GM12878 (cell line): ENCODE measurements at regions not wholly inside any gene's neighbourhood (a gene's known extent, or its start where the extent isn't known, plus 50 kb on each side); places are given as distances from the start of the nearest gene placed in this dataset.

Experiments used
- ATAC-seq: fragments of 200-7000 bp; cut with Tn5 transposase; 3 replicates; pipeline ENCODE4 v1.9.1; 2020; ENCODE audit warnings: mild to moderate bottlenecking, moderate library complexity
- BruUV-seq: library from RNA; stranded (reverse); fragments of 400-500 nt; replicated peaks from 2 replicates; lab custom pipeline; 2021; lab: Mats Ljungman, UMichigan
- CTCF ChIA-PET: fragments of 300-600 bp; sonication (Branson Sonifier 250); formaldehyde crosslinking; extraction: SDS; loops from one replicate; lab custom pipeline; 2021; ENCODE audit warnings: inconsistent platforms; lab: Yijun Ruan, JAX
- POLR2A ChIA-PET: fragments of 350-600 bp; formaldehyde crosslinking; extraction: SDS; loops from one replicate; lab custom pipeline; 2021; ENCODE audit warnings: inconsistent platforms; lab: Charles Lee
- RAD21 ChIA-PET: fragments of 300-600 bp; sonication (Branson Sonifier 250); formaldehyde crosslinking; loops from one replicate; lab custom pipeline; 2023; ENCODE audit warnings: antibody characterized with exemption; ENCODE audit not compliant: unreplicated experiment; lab: Charles Lee
- SMC1A ChIA-PET: fragments of 300-600 bp; sonication (Branson Sonifier 250); formaldehyde crosslinking; loops from one replicate; lab custom pipeline; 2023; ENCODE audit not compliant: unreplicated experiment, uncharacterized antibody; lab: Charles Lee
- DNase-seq: peaks from one replicate; pipeline ENCODE4 v3.0.0-alpha.2; 2011; ENCODE audit warnings: low read depth, low spot score
- FAIRE-seq: peaks from 3 replicates; lab custom pipeline; 2011; peaks lifted over from hg19 to GRCh38; lab: Jason Lieb, UNC
- H2AFZ ChIP-seq: 2 replicates; pipeline ENCODE4 v1.6.0; 2011; ENCODE audit warnings: low read depth, low read length, control low read depth; ENCODE audit not compliant: control insufficient read depth
- H3K27ac ChIP-seq: 2 replicates; pipeline ENCODE4 v1.5.1; 2011; ENCODE audit warnings: control low read depth; ENCODE audit not compliant: control insufficient read depth, insufficient read depth
- H3K27me3 ChIP-seq, 2 experiments: replicated peaks in 1 of 2; 2 replicates each; pipeline versions ENCODE4 v1.6.0 to v1.6.1; 2011; ENCODE audit warnings: low read length in 1 of 2; ENCODE audit not compliant: control insufficient read depth in 2 of 2, insufficient read depth in 2 of 2
- H3K36me3 ChIP-seq, 2 experiments: 2 replicates each; pipeline ENCODE4 v1.5.1; 2011; ENCODE audit warnings: low read length in 1 of 2; ENCODE audit not compliant: control insufficient read depth in 2 of 2, insufficient read depth in 2 of 2
- H3K4me1 ChIP-seq: 2 replicates; pipeline ENCODE4 v1.6.1; 2011; ENCODE audit warnings: mild to moderate bottlenecking, low read length, moderate library complexity, mixed read lengths; ENCODE audit not compliant: control insufficient read depth, insufficient read depth
- H3K4me2 ChIP-seq: 2 replicates; pipeline ENCODE4 v1.6.0; 2011; ENCODE audit warnings: control low read depth; ENCODE audit not compliant: control insufficient read depth, insufficient read depth
- H3K4me3 ChIP-seq: fragments of 200-600 bp; sonication (generic); 2 replicates; pipeline ENCODE4 v1.5.1; 2016
- H3K79me2 ChIP-seq: 2 replicates; pipeline ENCODE4 v1.6.0; 2011; ENCODE audit warnings: low read length; ENCODE audit not compliant: control insufficient read depth, insufficient read depth
- H3K9ac ChIP-seq: 2 replicates; pipeline ENCODE4 v1.8.0; 2011; ENCODE audit warnings: low read length, control low read depth, mixed read lengths; ENCODE audit not compliant: control insufficient read depth, insufficient read depth
- H3K9me3 ChIP-seq: replicated peaks from 3 replicates; pipeline ENCODE4 v1.5.1; 2011; ENCODE audit warnings: mild to moderate bottlenecking, low read length; ENCODE audit not compliant: control insufficient read depth, insufficient read depth
- H4K20me1 ChIP-seq: 2 replicates; pipeline ENCODE4 v1.6.0; 2011; ENCODE audit not compliant: control insufficient read depth, insufficient read depth
- CHD1 ChIP-seq: IDR thresholded peaks from 2 replicates; pipeline ENCODE4 v1.6.1; 2012; ENCODE audit warnings: low read depth, low read length, improper control_type of control experiment
- CHD4 ChIP-seq: fragments of 200-600 bp; sonication (generic); IDR thresholded peaks from 2 replicates; pipeline ENCODE4 v1.6.1; 2016; ENCODE audit warnings: mild to moderate bottlenecking
- CREB1 ChIP-seq: IDR thresholded peaks from 2 replicates; pipeline ENCODE4 v1.6.1; 2012; ENCODE audit warnings: low read depth, mild to moderate bottlenecking, inconsistent platforms
- CREM ChIP-seq: IDR thresholded peaks from 2 replicates; pipeline ENCODE4 v1.6.1; 2014; ENCODE audit warnings: antibody characterized with exemption, low read depth
- FOXK2 ChIP-seq: fragments of 450-650 bp; IDR thresholded peaks from 2 replicates; pipeline ENCODE4 v1.6.1; 2017; ENCODE audit warnings: mild to moderate bottlenecking, moderate library complexity
- GABPA ChIP-seq: IDR thresholded peaks from 2 replicates; pipeline ENCODE4 v1.6.1; 2014; ENCODE audit warnings: antibody characterized with exemption, low read depth, mild to moderate bottlenecking, inconsistent platforms
- HDAC6 ChIP-seq: fragments of 200-600 bp; sonication (generic); IDR thresholded peaks from one replicate; pipeline ENCODE4 v1.8.0; 2017; ENCODE audit warnings: antibody characterized with exemption; ENCODE audit not compliant: unreplicated experiment
- NR2C1 ChIP-seq: fragments of 450-650 bp; IDR thresholded peaks from 2 replicates; pipeline ENCODE4 v1.6.1; 2017; ENCODE audit warnings: antibody characterized with exemption, mild to moderate bottlenecking, moderate library complexity
- POLR2AphosphoS2 ChIP-seq: IDR thresholded peaks from 2 replicates; pipeline ENCODE4 v1.6.1; 2011; ENCODE audit warnings: low read depth, mild to moderate bottlenecking, low read length, improper control_type of control experiment, moderate library complexity
- SP1 ChIP-seq: IDR thresholded peaks from one replicate; pipeline ENCODE4 v1.6.1; 2011; ENCODE audit warnings: low read depth, low read length
- STAT3 ChIP-seq: IDR thresholded peaks from 2 replicates; pipeline ENCODE4 v1.6.1; 2011; ENCODE audit warnings: low read depth, low read length, improper control_type of control experiment
- TCF12 ChIP-seq: IDR thresholded peaks from 2 replicates; pipeline ENCODE4 v1.6.1; 2011; ENCODE audit warnings: low read depth, mild to moderate bottlenecking, low read length
- YBX1 ChIP-seq: fragments of 450-650 bp; IDR thresholded peaks from 2 replicates; pipeline ENCODE4 v1.6.1; 2016; ENCODE audit warnings: antibody characterized with exemption
- ZNF217 ChIP-seq: fragments of 450-650 bp; IDR thresholded peaks from 2 replicates; pipeline ENCODE4 v1.6.1; 2017; ENCODE audit warnings: antibody characterized with exemption, mild to moderate bottlenecking
- ZZZ3 ChIP-seq: IDR thresholded peaks from 2 replicates; pipeline ENCODE4 v1.6.1; 2011; ENCODE audit warnings: low read depth; ENCODE audit not compliant: control insufficient read depth, insufficient read length
- WGBS: methylation state at CpG from one replicate; pipeline ENCODE4 v1.1.6; 2016; ENCODE audit warnings: low lambda C conversion rate; ENCODE audit not compliant: insufficient replicate concordance, insufficient coverage; ENCODE audit errors: missing lambda C conversion rate; 5-methylcytosine and 5-hydroxymethylcytosine counted together
- in situ Hi-C: fragments of 300-500 bp; cut with MboI; formaldehyde crosslinking; loops from 9 replicates; pipeline ENCODE4 v1.14.3; 2018; ENCODE audit warnings: mixed read lengths
- intact Hi-C: fragments of 100-400 bp; cut with micrococcal nuclease; formaldehyde crosslinking; loops from one replicate; pipeline ENCODE4 v1.14.2; 2022; ENCODE audit not compliant: unreplicated experiment
- TF ChIP-seq, protein P1 (sequence below): fragments of 450-650 bp; IDR thresholded peaks from 2 replicates; pipeline ENCODE4 v1.6.1; 2017; ENCODE audit warnings: mild to moderate bottlenecking, moderate library complexity
- TF ChIP-seq, protein P2 (sequence below): fragments of 450-650 bp; IDR thresholded peaks from 2 replicates; pipeline ENCODE4 v1.6.1; 2017; ENCODE audit warnings: borderline replicate concordance
- TF ChIP-seq, protein P3 (sequence below): fragments of 450-650 bp; IDR thresholded peaks from 2 replicates; pipeline ENCODE4 v1.6.1; 2017; ENCODE audit warnings: antibody characterized with exemption, mild to moderate bottlenecking, moderate library complexity

DNA sequence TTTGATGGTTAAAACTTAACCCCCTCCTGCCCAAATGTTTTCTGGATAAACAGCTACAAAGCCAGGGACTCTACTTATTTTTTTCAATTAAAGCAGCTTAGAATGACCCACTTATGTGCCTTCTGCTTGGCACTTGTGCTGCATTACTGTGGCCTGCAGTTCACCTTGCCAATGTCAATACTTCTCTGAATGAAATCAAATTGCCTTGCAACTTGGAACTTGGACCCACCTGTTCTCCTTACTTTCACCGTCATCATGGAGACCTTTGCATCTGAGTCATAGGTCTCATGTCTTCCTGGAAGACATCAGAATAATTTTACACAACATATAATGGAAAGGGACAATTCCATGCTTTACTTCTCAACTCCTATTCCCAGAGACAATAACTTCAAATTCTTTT is 92.1 kb upstream of the FHL2 start:
- H3K36me3 ChIP-seq = no peaks in the 10 kb centered on the region
- ChIA-PET RAD21 (no interaction called here), POLR2A (no interaction called here), SMC1A (no interaction called here)
- no peaks in the 10 kb centered on the region for H3K79me2 ChIP-seq
- H3K9me3 ChIP-seq = no peaks in the 10 kb centered on the region
- 85% methylated on average over 1 of the region's 1 CpG for WGBS
- in situ Hi-C loops (no loop called here), intact Hi-C loops (no loop called here)
- H3K4me2 ChIP-seq = no peak overlapping the region
- FAIRE-seq (no peak), DNase-seq (no peak), ATAC-seq (no peak)
- no peak overlapping the region for H3K27ac ChIP-seq
- BruUV-seq = no TSS peak
- H4K20me1 ChIP-seq = no peaks in the 10 kb centered on the region
- H3K4me3 ChIP-seq = no peak overlapping the region
- no peaks in the 10 kb centered on the region; a peak in 1 of 4 replicates for H3K27me3 ChIP-seq
- no peaks in the 10 kb centered on the region for H3K4me1 ChIP-seq
- TF ChIP-seq FOXK2 (no peak), ZNF217 (no peak), CREB1 (no peak), TCF12 (no peak), STAT3 (no peak), YBX1 (no peak), NR2C1 (no peak), GABPA (no peak), CHD4 (no peak), CREM (no peak), POLR2AphosphoS2 (no peak), SP1 (no peak), CHD1 (no peak), HDAC6 (no peak), ZZZ3 (no peak)
- TF ChIP-seq, protein P1, sequence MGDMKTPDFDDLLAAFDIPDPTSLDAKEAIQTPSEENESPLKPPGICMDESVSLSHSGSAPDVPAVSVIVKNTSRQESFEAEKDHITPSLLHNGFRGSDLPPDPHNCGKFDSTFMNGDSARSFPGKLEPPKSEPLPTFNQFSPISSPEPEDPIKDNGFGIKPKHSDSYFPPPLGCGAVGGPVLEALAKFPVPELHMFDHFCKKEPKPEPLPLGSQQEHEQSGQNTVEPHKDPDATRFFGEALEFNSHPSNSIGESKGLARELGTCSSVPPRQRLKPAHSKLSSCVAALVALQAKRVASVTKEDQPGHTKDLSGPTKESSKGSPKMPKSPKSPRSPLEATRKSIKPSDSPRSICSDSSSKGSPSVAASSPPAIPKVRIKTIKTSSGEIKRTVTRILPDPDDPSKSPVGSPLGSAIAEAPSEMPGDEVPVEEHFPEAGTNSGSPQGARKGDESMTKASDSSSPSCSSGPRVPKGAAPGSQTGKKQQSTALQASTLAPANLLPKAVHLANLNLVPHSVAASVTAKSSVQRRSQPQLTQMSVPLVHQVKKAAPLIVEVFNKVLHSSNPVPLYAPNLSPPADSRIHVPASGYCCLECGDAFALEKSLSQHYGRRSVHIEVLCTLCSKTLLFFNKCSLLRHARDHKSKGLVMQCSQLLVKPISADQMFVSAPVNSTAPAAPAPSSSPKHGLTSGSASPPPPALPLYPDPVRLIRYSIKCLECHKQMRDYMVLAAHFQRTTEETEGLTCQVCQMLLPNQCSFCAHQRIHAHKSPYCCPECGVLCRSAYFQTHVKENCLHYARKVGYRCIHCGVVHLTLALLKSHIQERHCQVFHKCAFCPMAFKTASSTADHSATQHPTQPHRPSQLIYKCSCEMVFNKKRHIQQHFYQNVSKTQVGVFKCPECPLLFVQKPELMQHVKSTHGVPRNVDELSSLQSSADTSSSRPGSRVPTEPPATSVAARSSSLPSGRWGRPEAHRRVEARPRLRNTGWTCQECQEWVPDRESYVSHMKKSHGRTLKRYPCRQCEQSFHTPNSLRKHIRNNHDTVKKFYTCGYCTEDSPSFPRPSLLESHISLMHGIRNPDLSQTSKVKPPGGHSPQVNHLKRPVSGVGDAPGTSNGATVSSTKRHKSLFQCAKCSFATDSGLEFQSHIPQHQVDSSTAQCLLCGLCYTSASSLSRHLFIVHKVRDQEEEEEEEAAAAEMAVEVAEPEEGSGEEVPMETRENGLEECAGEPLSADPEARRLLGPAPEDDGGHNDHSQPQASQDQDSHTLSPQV = no peak
- TF ChIP-seq, protein P2, sequence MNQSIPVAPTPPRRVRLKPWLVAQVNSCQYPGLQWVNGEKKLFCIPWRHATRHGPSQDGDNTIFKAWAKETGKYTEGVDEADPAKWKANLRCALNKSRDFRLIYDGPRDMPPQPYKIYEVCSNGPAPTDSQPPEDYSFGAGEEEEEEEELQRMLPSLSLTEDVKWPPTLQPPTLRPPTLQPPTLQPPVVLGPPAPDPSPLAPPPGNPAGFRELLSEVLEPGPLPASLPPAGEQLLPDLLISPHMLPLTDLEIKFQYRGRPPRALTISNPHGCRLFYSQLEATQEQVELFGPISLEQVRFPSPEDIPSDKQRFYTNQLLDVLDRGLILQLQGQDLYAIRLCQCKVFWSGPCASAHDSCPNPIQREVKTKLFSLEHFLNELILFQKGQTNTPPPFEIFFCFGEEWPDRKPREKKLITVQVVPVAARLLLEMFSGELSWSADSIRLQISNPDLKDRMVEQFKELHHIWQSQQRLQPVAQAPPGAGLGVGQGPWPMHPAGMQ = no peak
- TF ChIP-seq, protein P3, sequence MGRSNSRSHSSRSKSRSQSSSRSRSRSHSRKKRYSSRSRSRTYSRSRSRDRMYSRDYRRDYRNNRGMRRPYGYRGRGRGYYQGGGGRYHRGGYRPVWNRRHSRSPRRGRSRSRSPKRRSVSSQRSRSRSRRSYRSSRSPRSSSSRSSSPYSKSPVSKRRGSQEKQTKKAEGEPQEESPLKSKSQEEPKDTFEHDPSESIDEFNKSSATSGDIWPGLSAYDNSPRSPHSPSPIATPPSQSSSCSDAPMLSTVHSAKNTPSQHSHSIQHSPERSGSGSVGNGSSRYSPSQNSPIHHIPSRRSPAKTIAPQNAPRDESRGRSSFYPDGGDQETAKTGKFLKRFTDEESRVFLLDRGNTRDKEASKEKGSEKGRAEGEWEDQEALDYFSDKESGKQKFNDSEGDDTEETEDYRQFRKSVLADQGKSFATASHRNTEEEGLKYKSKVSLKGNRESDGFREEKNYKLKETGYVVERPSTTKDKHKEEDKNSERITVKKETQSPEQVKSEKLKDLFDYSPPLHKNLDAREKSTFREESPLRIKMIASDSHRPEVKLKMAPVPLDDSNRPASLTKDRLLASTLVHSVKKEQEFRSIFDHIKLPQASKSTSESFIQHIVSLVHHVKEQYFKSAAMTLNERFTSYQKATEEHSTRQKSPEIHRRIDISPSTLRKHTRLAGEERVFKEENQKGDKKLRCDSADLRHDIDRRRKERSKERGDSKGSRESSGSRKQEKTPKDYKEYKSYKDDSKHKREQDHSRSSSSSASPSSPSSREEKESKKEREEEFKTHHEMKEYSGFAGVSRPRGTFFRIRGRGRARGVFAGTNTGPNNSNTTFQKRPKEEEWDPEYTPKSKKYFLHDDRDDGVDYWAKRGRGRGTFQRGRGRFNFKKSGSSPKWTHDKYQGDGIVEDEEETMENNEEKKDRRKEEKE = no peak
- TF ChIP-seq, all 136 proteins: peak for 0
- CTCF ChIA-PET = no interaction called here
- Histone ChIP-seq H2AFZ (no peak overlapping the region), H3K9ac (no peak overlapping the region)
